ENCODE measurements at regions not wholly inside any gene's neighbourhood (a gene's known extent, or its start where the extent isn't known, plus 50 kb on each side); places are given as distances from the start of the nearest gene placed in this dataset.

GRCh38 chr2:128689971-128690370 is 371.3 kb upstream of the HS6ST1 start:
- TF ChIP-seq, protein P1, sequence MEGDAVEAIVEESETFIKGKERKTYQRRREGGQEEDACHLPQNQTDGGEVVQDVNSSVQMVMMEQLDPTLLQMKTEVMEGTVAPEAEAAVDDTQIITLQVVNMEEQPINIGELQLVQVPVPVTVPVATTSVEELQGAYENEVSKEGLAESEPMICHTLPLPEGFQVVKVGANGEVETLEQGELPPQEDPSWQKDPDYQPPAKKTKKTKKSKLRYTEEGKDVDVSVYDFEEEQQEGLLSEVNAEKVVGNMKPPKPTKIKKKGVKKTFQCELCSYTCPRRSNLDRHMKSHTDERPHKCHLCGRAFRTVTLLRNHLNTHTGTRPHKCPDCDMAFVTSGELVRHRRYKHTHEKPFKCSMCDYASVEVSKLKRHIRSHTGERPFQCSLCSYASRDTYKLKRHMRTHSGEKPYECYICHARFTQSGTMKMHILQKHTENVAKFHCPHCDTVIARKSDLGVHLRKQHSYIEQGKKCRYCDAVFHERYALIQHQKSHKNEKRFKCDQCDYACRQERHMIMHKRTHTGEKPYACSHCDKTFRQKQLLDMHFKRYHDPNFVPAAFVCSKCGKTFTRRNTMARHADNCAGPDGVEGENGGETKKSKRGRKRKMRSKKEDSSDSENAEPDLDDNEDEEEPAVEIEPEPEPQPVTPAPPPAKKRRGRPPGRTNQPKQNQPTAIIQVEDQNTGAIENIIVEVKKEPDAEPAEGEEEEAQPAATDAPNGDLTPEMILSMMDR (IDR thresholded peaks at IDR 0.05): no peak
- TF ChIP-seq POLR2A (IDR thresholded peaks at IDR 0.05): no peak

Data from ovary (tissue), 3 donors.